GM12878 (cell line): ENCODE measurements at regions not wholly inside any gene's neighbourhood (a gene's known extent, or its start where the extent isn't known, plus 50 kb on each side); places are given as distances from the start of the nearest gene placed in this dataset.

Experiments
- ATAC-seq: fragments of 200-7000 bp; cut with Tn5 transposase; 3 replicates; pipeline ENCODE4 v1.9.1; 2020; ENCODE audit warnings: mild to moderate bottlenecking, moderate library complexity
- BruUV-seq: library from RNA; stranded (reverse); fragments of 400-500 nt; replicated peaks from 2 replicates; lab custom pipeline; 2021; lab: Mats Ljungman, UMichigan
- CTCF ChIA-PET: fragments of 300-600 bp; sonication (Branson Sonifier 250); formaldehyde crosslinking; extraction: SDS; loops from one replicate; lab custom pipeline; 2021; ENCODE audit warnings: inconsistent platforms; lab: Yijun Ruan, JAX
- POLR2A ChIA-PET: fragments of 350-600 bp; formaldehyde crosslinking; extraction: SDS; loops from one replicate; lab custom pipeline; 2021; ENCODE audit warnings: inconsistent platforms; lab: Charles Lee
- RAD21 ChIA-PET: fragments of 300-600 bp; sonication (Branson Sonifier 250); formaldehyde crosslinking; loops from one replicate; lab custom pipeline; 2023; ENCODE audit warnings: antibody characterized with exemption; ENCODE audit not compliant: unreplicated experiment; lab: Charles Lee
- SMC1A ChIA-PET: fragments of 300-600 bp; sonication (Branson Sonifier 250); formaldehyde crosslinking; loops from one replicate; lab custom pipeline; 2023; ENCODE audit not compliant: unreplicated experiment, uncharacterized antibody; lab: Charles Lee
- DNase-seq: peaks from one replicate; pipeline ENCODE4 v3.0.0-alpha.2; 2011; ENCODE audit warnings: low read depth, low spot score
- FAIRE-seq: peaks from 3 replicates; lab custom pipeline; 2011; peaks lifted over from hg19 to GRCh38; lab: Jason Lieb, UNC
- H2AFZ ChIP-seq: 2 replicates; pipeline ENCODE4 v1.6.0; 2011; ENCODE audit warnings: low read depth, low read length, control low read depth; ENCODE audit not compliant: control insufficient read depth
- H3K27ac ChIP-seq: 2 replicates; pipeline ENCODE4 v1.5.1; 2011; ENCODE audit warnings: control low read depth; ENCODE audit not compliant: control insufficient read depth, insufficient read depth
- H3K27me3 ChIP-seq, 2 experiments: replicated peaks in 1 of 2; 2 replicates each; pipeline versions ENCODE4 v1.6.0 to v1.6.1; 2011; ENCODE audit warnings: low read length in 1 of 2; ENCODE audit not compliant: control insufficient read depth in 2 of 2, insufficient read depth in 2 of 2
- H3K36me3 ChIP-seq, 2 experiments: 2 replicates each; pipeline ENCODE4 v1.5.1; 2011; ENCODE audit warnings: low read length in 1 of 2; ENCODE audit not compliant: control insufficient read depth in 2 of 2, insufficient read depth in 2 of 2
- H3K4me1 ChIP-seq: 2 replicates; pipeline ENCODE4 v1.6.1; 2011; ENCODE audit warnings: mild to moderate bottlenecking, low read length, moderate library complexity, mixed read lengths; ENCODE audit not compliant: control insufficient read depth, insufficient read depth
- H3K4me2 ChIP-seq: 2 replicates; pipeline ENCODE4 v1.6.0; 2011; ENCODE audit warnings: control low read depth; ENCODE audit not compliant: control insufficient read depth, insufficient read depth
- H3K4me3 ChIP-seq: fragments of 200-600 bp; sonication (generic); 2 replicates; pipeline ENCODE4 v1.5.1; 2016
- H3K79me2 ChIP-seq: 2 replicates; pipeline ENCODE4 v1.6.0; 2011; ENCODE audit warnings: low read length; ENCODE audit not compliant: control insufficient read depth, insufficient read depth
- H3K9ac ChIP-seq: 2 replicates; pipeline ENCODE4 v1.8.0; 2011; ENCODE audit warnings: low read length, control low read depth, mixed read lengths; ENCODE audit not compliant: control insufficient read depth, insufficient read depth
- H3K9me3 ChIP-seq: replicated peaks from 3 replicates; pipeline ENCODE4 v1.5.1; 2011; ENCODE audit warnings: mild to moderate bottlenecking, low read length; ENCODE audit not compliant: control insufficient read depth, insufficient read depth
- H4K20me1 ChIP-seq: 2 replicates; pipeline ENCODE4 v1.6.0; 2011; ENCODE audit not compliant: control insufficient read depth, insufficient read depth
- EP300 ChIP-seq, 2 experiments: fragments of 150-350 bp in 1 of 2; IDR thresholded peaks; 2 replicates each; pipeline ENCODE4 v1.6.1; 2011 to 2012; ENCODE audit warnings: low read depth in 2 of 2, low read length in 2 of 2, borderline replicate concordance in 1 of 2, improper control_type of control experiment in 1 of 2, inconsistent platforms in 1 of 2; ENCODE audit not compliant: control insufficient read depth in 1 of 2
- EZH2 ChIP-seq: IDR thresholded peaks from 2 replicates; pipeline ENCODE4 v1.6.1; 2012; ENCODE audit warnings: low read depth, mild to moderate bottlenecking, control low read depth, inconsistent platforms, low read length, borderline replicate concordance; ENCODE audit not compliant: control insufficient read depth
- FOS ChIP-seq: IDR thresholded peaks from 3 replicates; pipeline ENCODE4 v1.6.1; 2011; ENCODE audit warnings: borderline replicate concordance; ENCODE audit not compliant: insufficient read length; ENCODE audit errors: extremely low read depth
- NFIC ChIP-seq: IDR thresholded peaks from 2 replicates; pipeline ENCODE4 v1.6.1; 2012; ENCODE audit warnings: low read depth, mild to moderate bottlenecking, inconsistent platforms, low read length, moderate library complexity
- PAX8 ChIP-seq: fragments of 450-650 bp; IDR thresholded peaks from 2 replicates; pipeline ENCODE4 v1.6.1; 2017; ENCODE audit warnings: mild to moderate bottlenecking, moderate library complexity
- POU2F2 ChIP-seq: IDR thresholded peaks from 3 replicates; pipeline ENCODE4 v1.6.1; 2011; ENCODE audit warnings: low read depth, mild to moderate bottlenecking, low read length, borderline replicate concordance
- RAD21 ChIP-seq: IDR thresholded peaks from 2 replicates; pipeline ENCODE4 v1.6.1; 2011; ENCODE audit warnings: mild to moderate bottlenecking, low read depth, low read length, moderate library complexity; ENCODE audit not compliant: insufficient read depth
- RB1 ChIP-seq: fragments of 450-650 bp; formaldehyde crosslinking; IDR thresholded peaks from 2 replicates; pipeline ENCODE4 v1.6.1; 2017; ENCODE audit warnings: mild to moderate bottlenecking, borderline replicate concordance
- RCOR1 ChIP-seq: conservative IDR thresholded peaks from 2 replicates; pipeline ENCODE4 v1.6.1; 2012; ENCODE audit warnings: low read depth, low read length, improper control_type of control experiment
- SMAD1 ChIP-seq: fragments of 450-650 bp; IDR thresholded peaks from 2 replicates; pipeline ENCODE4 v1.6.1; 2018; ENCODE audit warnings: mild to moderate bottlenecking, low read depth; ENCODE audit not compliant: partially characterized antibody
- SUZ12 ChIP-seq: fragments of 200-600 bp; sonication (generic); IDR thresholded peaks from one replicate; pipeline ENCODE4 v1.6.1; 2018; ENCODE audit warnings: antibody characterized with exemption, mild to moderate bottlenecking; ENCODE audit not compliant: unreplicated experiment
- ZBTB40 ChIP-seq: fragments of 450-650 bp; IDR thresholded peaks from 2 replicates; pipeline ENCODE4 v1.6.1; 2016; ENCODE audit warnings: mild to moderate bottlenecking, moderate library complexity, borderline replicate concordance
- ZNF207 ChIP-seq: fragments of 450-650 bp; IDR thresholded peaks from 2 replicates; pipeline ENCODE4 v1.6.1; 2014; ENCODE audit warnings: antibody characterized with exemption, mild to moderate bottlenecking, borderline replicate concordance
- ZNF592 ChIP-seq: fragments of 450-650 bp; IDR thresholded peaks from 2 replicates; pipeline ENCODE4 v1.6.1; 2017; ENCODE audit warnings: mild to moderate bottlenecking, moderate library complexity
- ZZZ3 ChIP-seq: IDR thresholded peaks from 2 replicates; pipeline ENCODE4 v1.6.1; 2011; ENCODE audit warnings: low read depth; ENCODE audit not compliant: control insufficient read depth, insufficient read length
- WGBS: methylation state at CpG from one replicate; pipeline ENCODE4 v1.1.6; 2016; ENCODE audit warnings: low lambda C conversion rate; ENCODE audit not compliant: insufficient replicate concordance, insufficient coverage; ENCODE audit errors: missing lambda C conversion rate; 5-methylcytosine and 5-hydroxymethylcytosine counted together
- in situ Hi-C: fragments of 300-500 bp; cut with MboI; formaldehyde crosslinking; loops from 9 replicates; pipeline ENCODE4 v1.14.3; 2018; ENCODE audit warnings: mixed read lengths
- intact Hi-C: fragments of 100-400 bp; cut with micrococcal nuclease; formaldehyde crosslinking; loops from one replicate; pipeline ENCODE4 v1.14.2; 2022; ENCODE audit not compliant: unreplicated experiment

GRCh38 chr5:112087222-112087621 is 330.2 kb upstream of the NREP start:
- Histone ChIP-seq H2AFZ (no peak overlapping the region), H3K4me1 (no peaks in the 10 kb centered on the region), H3K4me3 (no peak overlapping the region), H3K27ac (no peak overlapping the region), H3K27me3 (no peaks in the 10 kb centered on the region), H3K9me3 (no peaks in the 10 kb centered on the region; the same call in 2 of the 3 replicates), H4K20me1 (no peaks in the 10 kb centered on the region), H3K9ac (no peak overlapping the region), H3K36me3 (no peaks in the 10 kb centered on the region), H3K4me2 (no peak overlapping the region), H3K79me2 (no peaks in the 10 kb centered on the region)
- BruUV-seq: no TSS peak
- DNase-seq (no peak), ATAC-seq (no peak), FAIRE-seq (no peak)
- ChIA-PET CTCF (no interaction called here), RAD21 (no interaction called here), POLR2A (no interaction called here), SMC1A (interaction anchor here (1.1 kb wide), 1 partner anchor 63 kb away, joined by 3 read pairs; no protein-coding TSS in a partner anchor)
- 63% methylated on average over 2 of the region's 2 CpGs for WGBS
- intact Hi-C loops (no loop called here), in situ Hi-C loops (no loop called here)
- TF ChIP-seq RCOR1: no peak
- TF ChIP-seq EZH2: no peak
- TF ChIP-seq ZBTB40: no peak
- no peak for TF ChIP-seq FOS
- no peak for TF ChIP-seq ZZZ3
- TF ChIP-seq ZNF592: no peak
- no peak for TF ChIP-seq POU2F2
- no peak for TF ChIP-seq RAD21
- no peak for TF ChIP-seq RB1
- TF ChIP-seq SMAD1: no peak
- TF ChIP-seq SUZ12: no peak
- no peak for TF ChIP-seq PAX8
- no peak for TF ChIP-seq EP300 (IDR thresholded peaks at IDR 0.05; ENCODE audit: borderline replicate concordance in 1 of 2, control insufficient read depth in 1 of 2, low read depth in 2 of 2, low read length in 2 of 2)
- TF ChIP-seq ZNF207: no peak
- no peak for TF ChIP-seq NFIC
